HCT116 (cell line): ENCODE measurements at regions not wholly inside any gene's neighbourhood (a gene's known extent, or its start where the extent isn't known, plus 50 kb on each side); places are given as distances from the start of the nearest gene placed in this dataset.

Experiments
- CEBPB ChIP-seq: IDR thresholded peaks from 2 replicates; pipeline ENCODE4 v1.6.1; 2012; ENCODE audit warnings: low read depth
- EGR1 ChIP-seq: IDR thresholded peaks from 2 replicates; pipeline ENCODE4 v1.6.1; 2012; ENCODE audit warnings: low read depth
- EZH2phosphoT487 ChIP-seq: fragments of 200-600 bp; IDR thresholded peaks from 2 replicates; pipeline ENCODE4 v1.6.1; 2018; ENCODE audit warnings: antibody characterized with exemption, borderline replicate concordance
- POLR2A ChIP-seq: IDR thresholded peaks from 2 replicates; pipeline ENCODE4 v1.7.0; 2011; ENCODE audit warnings: borderline replicate concordance; ENCODE audit not compliant: insufficient read depth, insufficient read length; ENCODE audit errors: extremely low read depth
- POLR2AphosphoS5 ChIP-seq: IDR thresholded peaks from 2 replicates; pipeline ENCODE4 v1.6.1; 2011; ENCODE audit warnings: mild to moderate bottlenecking, low read depth, low read length, moderate library complexity
- RAD21 ChIP-seq: IDR thresholded peaks from 2 replicates; pipeline ENCODE4 v1.6.1; 2012; ENCODE audit warnings: low read depth, mild to moderate bottlenecking
- SP1 ChIP-seq: IDR thresholded peaks from 2 replicates; pipeline ENCODE4 v1.6.1; 2012; ENCODE audit warnings: low read depth
- TCF7L2 ChIP-seq: IDR thresholded peaks from 2 replicates; pipeline ENCODE4 v1.7.0; 2011; ENCODE audit warnings: borderline replicate concordance, inconsistent platforms; ENCODE audit not compliant: insufficient read depth, insufficient read length; ENCODE audit errors: extremely low read depth
- YY1 ChIP-seq: IDR thresholded peaks from 2 replicates; pipeline ENCODE4 v1.6.1; 2011; ENCODE audit warnings: low read length, low read depth, moderate library complexity, mild to moderate bottlenecking; ENCODE audit not compliant: insufficient replicate concordance; ENCODE audit errors: extremely low read depth
- ZFX ChIP-seq: fragments of 450-650 bp; IDR thresholded peaks from 2 replicates; pipeline ENCODE4 v1.6.1; 2017
- ZNF274 ChIP-seq: fragments of 200-500 bp; sonication (Bioruptor generic); IDR thresholded peaks from 2 replicates; pipeline ENCODE4 v1.6.1; 2014; ENCODE audit warnings: mild to moderate bottlenecking, low read depth, low read length, inconsistent platforms
- TF ChIP-seq, protein P1 (sequence below), 3 experiments: fragments of 200-600 bp in 1 of 3; sonication (generic) in 1 of 3; IDR thresholded peaks in 2 of 3; conservative IDR thresholded peaks in 1 of 3; 2 replicates each; pipeline ENCODE4 v1.5.1; 2012 to 2017; ENCODE audit warnings: low read depth in 2 of 3, low read length in 2 of 3, antibody characterized with exemption in 1 of 3, borderline replicate concordance in 1 of 3, control low read depth in 1 of 3, mild to moderate bottlenecking in 1 of 3, mixed read lengths in 1 of 3, mixed run types in 1 of 3, moderate library complexity in 1 of 3; ENCODE audit not compliant: insufficient read depth in 1 of 3
- TF ChIP-seq, protein P2 (sequence below): IDR thresholded peaks from 2 replicates; pipeline ENCODE4 v1.6.1; 2012
- TF ChIP-seq, protein P3 (sequence below): IDR thresholded peaks from 2 replicates; pipeline ENCODE4 v1.6.1; 2012; ENCODE audit warnings: low read depth

DNA sequence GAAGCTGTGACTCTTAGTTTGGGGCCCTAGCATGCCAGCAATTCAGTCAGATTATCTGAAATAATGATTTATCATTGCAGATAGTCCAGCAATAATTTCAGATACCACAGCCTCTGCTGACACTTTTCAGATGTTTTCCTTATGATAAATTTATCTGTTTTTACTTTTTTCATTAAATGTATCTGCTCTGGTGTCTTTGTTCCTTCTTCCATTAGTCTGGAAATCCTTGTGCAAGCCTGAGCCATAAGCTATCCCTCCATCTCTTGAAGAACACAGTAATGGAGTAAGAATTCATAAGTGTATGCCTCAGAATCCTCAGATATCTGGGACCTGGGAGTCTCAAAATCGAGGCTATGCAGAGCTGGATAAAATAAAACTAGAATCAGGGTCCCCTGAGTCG, 146.4 kb upstream of the KRR1 start:
- TF ChIP-seq, protein P1, sequence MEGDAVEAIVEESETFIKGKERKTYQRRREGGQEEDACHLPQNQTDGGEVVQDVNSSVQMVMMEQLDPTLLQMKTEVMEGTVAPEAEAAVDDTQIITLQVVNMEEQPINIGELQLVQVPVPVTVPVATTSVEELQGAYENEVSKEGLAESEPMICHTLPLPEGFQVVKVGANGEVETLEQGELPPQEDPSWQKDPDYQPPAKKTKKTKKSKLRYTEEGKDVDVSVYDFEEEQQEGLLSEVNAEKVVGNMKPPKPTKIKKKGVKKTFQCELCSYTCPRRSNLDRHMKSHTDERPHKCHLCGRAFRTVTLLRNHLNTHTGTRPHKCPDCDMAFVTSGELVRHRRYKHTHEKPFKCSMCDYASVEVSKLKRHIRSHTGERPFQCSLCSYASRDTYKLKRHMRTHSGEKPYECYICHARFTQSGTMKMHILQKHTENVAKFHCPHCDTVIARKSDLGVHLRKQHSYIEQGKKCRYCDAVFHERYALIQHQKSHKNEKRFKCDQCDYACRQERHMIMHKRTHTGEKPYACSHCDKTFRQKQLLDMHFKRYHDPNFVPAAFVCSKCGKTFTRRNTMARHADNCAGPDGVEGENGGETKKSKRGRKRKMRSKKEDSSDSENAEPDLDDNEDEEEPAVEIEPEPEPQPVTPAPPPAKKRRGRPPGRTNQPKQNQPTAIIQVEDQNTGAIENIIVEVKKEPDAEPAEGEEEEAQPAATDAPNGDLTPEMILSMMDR (IDR thresholded peaks at IDR 0.05 in 2 of 3, conservative IDR thresholded peaks at IDR 0.05 in 1 of 3; ENCODE audit: borderline replicate concordance in 1 of 3, insufficient read depth in 1 of 3, low read depth in 2 of 3, low read length in 2 of 3): no peak
- no peak for TF ChIP-seq POLR2AphosphoS5
- no peak for TF ChIP-seq ZFX
- no peak for TF ChIP-seq EZH2phosphoT487
- TF ChIP-seq CEBPB: no peak
- no peak for TF ChIP-seq YY1
- TF ChIP-seq, protein P2, sequence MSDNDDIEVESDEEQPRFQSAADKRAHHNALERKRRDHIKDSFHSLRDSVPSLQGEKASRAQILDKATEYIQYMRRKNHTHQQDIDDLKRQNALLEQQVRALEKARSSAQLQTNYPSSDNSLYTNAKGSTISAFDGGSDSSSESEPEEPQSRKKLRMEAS: no peak
- TF ChIP-seq POLR2A: no peak
- TF ChIP-seq, protein P3, sequence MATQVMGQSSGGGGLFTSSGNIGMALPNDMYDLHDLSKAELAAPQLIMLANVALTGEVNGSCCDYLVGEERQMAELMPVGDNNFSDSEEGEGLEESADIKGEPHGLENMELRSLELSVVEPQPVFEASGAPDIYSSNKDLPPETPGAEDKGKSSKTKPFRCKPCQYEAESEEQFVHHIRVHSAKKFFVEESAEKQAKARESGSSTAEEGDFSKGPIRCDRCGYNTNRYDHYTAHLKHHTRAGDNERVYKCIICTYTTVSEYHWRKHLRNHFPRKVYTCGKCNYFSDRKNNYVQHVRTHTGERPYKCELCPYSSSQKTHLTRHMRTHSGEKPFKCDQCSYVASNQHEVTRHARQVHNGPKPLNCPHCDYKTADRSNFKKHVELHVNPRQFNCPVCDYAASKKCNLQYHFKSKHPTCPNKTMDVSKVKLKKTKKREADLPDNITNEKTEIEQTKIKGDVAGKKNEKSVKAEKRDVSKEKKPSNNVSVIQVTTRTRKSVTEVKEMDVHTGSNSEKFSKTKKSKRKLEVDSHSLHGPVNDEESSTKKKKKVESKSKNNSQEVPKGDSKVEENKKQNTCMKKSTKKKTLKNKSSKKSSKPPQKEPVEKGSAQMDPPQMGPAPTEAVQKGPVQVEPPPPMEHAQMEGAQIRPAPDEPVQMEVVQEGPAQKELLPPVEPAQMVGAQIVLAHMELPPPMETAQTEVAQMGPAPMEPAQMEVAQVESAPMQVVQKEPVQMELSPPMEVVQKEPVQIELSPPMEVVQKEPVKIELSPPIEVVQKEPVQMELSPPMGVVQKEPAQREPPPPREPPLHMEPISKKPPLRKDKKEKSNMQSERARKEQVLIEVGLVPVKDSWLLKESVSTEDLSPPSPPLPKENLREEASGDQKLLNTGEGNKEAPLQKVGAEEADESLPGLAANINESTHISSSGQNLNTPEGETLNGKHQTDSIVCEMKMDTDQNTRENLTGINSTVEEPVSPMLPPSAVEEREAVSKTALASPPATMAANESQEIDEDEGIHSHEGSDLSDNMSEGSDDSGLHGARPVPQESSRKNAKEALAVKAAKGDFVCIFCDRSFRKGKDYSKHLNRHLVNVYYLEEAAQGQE: no peak
- TF ChIP-seq EGR1: no peak
- no peak for TF ChIP-seq TCF7L2
- no peak for TF ChIP-seq ZNF274
- no peak for TF ChIP-seq RAD21
- TF ChIP-seq SP1: no peak
